ENCODE measurements at regions not wholly inside any gene's neighbourhood (a gene's known extent, or its start where the extent isn't known, plus 50 kb on each side); places are given as distances from the start of the nearest gene placed in this dataset.

- no peak overlapping the region for H3K23ac ChIP-seq (ENCODE audit: insufficient read length)
- H2AFZ ChIP-seq (ENCODE audit: low read length) = no peak overlapping the region
- FAIRE-seq (no peak), DNase-seq (ENCODE audit: low read depth in 1 of 2, low spot score in 2 of 2) (no peak)
- H3K79me2 ChIP-seq (ENCODE audit: control insufficient read depth in 1 of 2, insufficient read depth in 2 of 2, low read length in 2 of 2) = no peaks in the 10 kb centered on the region
- TF ChIP-seq SRF (IDR thresholded peaks at IDR 0.05; ENCODE audit: low read depth, low read length) (no peak), SP2 (IDR thresholded peaks at IDR 0.05; ENCODE audit: low read length) (no peak)
- no peak overlapping the region for H3K4ac ChIP-seq (replicated peaks; ENCODE audit: insufficient read length, low read depth, low read length)
- H4K5ac ChIP-seq (ENCODE audit: insufficient read length, low read depth, low read length) = no peak overlapping the region
- no peak overlapping the region for H2BK15ac ChIP-seq (ENCODE audit: low read length)
- H2BK120ac ChIP-seq (replicated peaks; ENCODE audit: low read depth, low read length) = no peak overlapping the region
- H4K8ac ChIP-seq (ENCODE audit: extremely low read depth, insufficient read depth, low read length) = no peak overlapping the region
- WGBS, 2 experiments (ENCODE audit: extremely low coverage in 1 of 2, insufficient coverage in 1 of 2, insufficient read length in 1 of 2, insufficient replicate concordance in 2 of 2, low coverage in 1 of 2, low lambda C conversion rate in 2 of 2, missing lambda C conversion rate in 1 of 2) = 60% methylated on average over 1 of the region's 1 CpG; no CpG with 5 or more reads in 1 of the 2 experiments
- ChIA-PET POLR2A (ENCODE audit: partially characterized antibody) (no interaction called here), CTCF (ENCODE audit: partially characterized antibody) (interaction anchor here (0.6 to 6.0 kb wide), 13 partner anchors 10 to 152 kb away, joined by 3 to 33 read pairs (median 5); no protein-coding TSS in a partner anchor)
- no peak overlapping the region for H3K9ac ChIP-seq (replicated peaks in 1 of 4; ENCODE audit: extremely low read depth in 1 of 4, low read depth in 3 of 4, low read length in 3 of 4)
- peaks cover 0 to 13% (median 3%) of the 10 kb centered on the region in 4 experiments; a peak in 5 of 7 replicates for H3K4me1 ChIP-seq (replicated peaks in 1 of 4; ENCODE audit: control insufficient read depth in 3 of 4, insufficient read depth in 4 of 4, low read length in 3 of 4)
- no peaks in the 10 kb centered on the region for H3K23me2 ChIP-seq (ENCODE audit: low read depth, low read length)
- no peak overlapping the region for H3K4me3 ChIP-seq (ENCODE audit: extremely low read depth in 1 of 4, insufficient read depth in 2 of 4, low read depth in 3 of 4, low read length in 4 of 4)
- no peaks in the 10 kb centered on the region for H4K20me1 ChIP-seq (replicated peaks in 1 of 2; ENCODE audit: control insufficient read depth in 1 of 2, insufficient read depth in 2 of 2, low read length in 2 of 2)
- H2BK20ac ChIP-seq (ENCODE audit: low read length) = peak overlapping the region; percentile 6; the same call in 1 of the 2 replicates
- peak overlapping the region; percentile 43; the same call in 1 of the 2 replicates for H2BK12ac ChIP-seq (ENCODE audit: low read depth, low read length)
- H3K9me3 ChIP-seq (ENCODE audit: insufficient read depth in 2 of 2, low read depth in 1 of 2, low read length in 1 of 2) = no peaks in the 10 kb centered on the region
- H3K27me3 ChIP-seq (replicated peaks in 1 of 4; ENCODE audit: control insufficient read depth in 3 of 4, extremely low read depth in 1 of 4, insufficient read depth in 3 of 4, low read length in 3 of 4) = peaks cover 0 to 5% (median 0%) of the 10 kb centered on the region in 4 experiments; a peak in 1 of 7 replicates
- no peak overlapping the region for H4K91ac ChIP-seq (replicated peaks; ENCODE audit: insufficient read length, low read length)
- no peak overlapping the region for H3K14ac ChIP-seq (ENCODE audit: insufficient read length)
- no peak overlapping the region for H3K18ac ChIP-seq (ENCODE audit: extremely low read depth, low read length)
- H3K36me3 ChIP-seq (ENCODE audit: control insufficient read depth in 2 of 4, insufficient read depth in 4 of 4, low read length in 3 of 4) = no peaks in the 10 kb centered on the region
- H3K79me1 ChIP-seq (ENCODE audit: low read depth, low read length) = no peaks in the 10 kb centered on the region
- H2BK5ac ChIP-seq (ENCODE audit: low read depth, low read length) = no peak overlapping the region
- H2AK5ac ChIP-seq (ENCODE audit: low read depth, low read length) = no peak overlapping the region
- no peak overlapping the region for H3K4me2 ChIP-seq (ENCODE audit: insufficient read depth in 1 of 2, low read depth in 2 of 2, low read length in 2 of 2)
- no peak overlapping the region for H3K56ac ChIP-seq (replicated peaks; ENCODE audit: insufficient read length, low read depth, low read length)
- H3K27ac ChIP-seq (ENCODE audit: low read depth, low read length) = no peak overlapping the region
These were observed 122.2 kb downstream of the UNC5CL start for GRCh38 chr6:40916845-40917244.
